NAMALWA (cell line): ENCODE measurements at regions not wholly inside any gene's neighbourhood (a gene's known extent, or its start where the extent isn't known, plus 50 kb on each side); places are given as distances from the start of the nearest gene placed in this dataset.
"Not testable (repeated sequence)": the region's sequence is repeated elsewhere in the genome, so short reads cannot be mapped to it uniquely, and the experiment has no call there.

Experiments used
- DNase-seq: peaks from one replicate; pipeline ENCODE4 v3.0.0-alpha.2; 2015; ENCODE audit warnings: low spot score

- no peak for DNase-seq
Observed at GRCh38 chr3:197430934-197431333, 124.8 kb downstream of the BDH1 start.

- DNase-seq: no peak
Observed at GRCh38 chr3:197430502-197430901, 125.3 kb downstream of the BDH1 start.

- no peak for DNase-seq
Observed at GRCh38 chr3:197428952-197429351, 126.8 kb downstream of the BDH1 start.

GRCh38 chr3:197428117-197428801, 127.5 kb downstream of the BDH1 start:
- DNase-seq: peak; percentile 15

- DNase-seq: no peak
Observed at GRCh38 chr3:197427021-197427420, 128.6 kb upstream of the DLG1 start.

GRCh38 chr3:197426121-197426566, 127.7 kb upstream of the DLG1 start:
- DNase-seq: no peak

GRCh38 chr3:197425485-197426120, 127.2 kb upstream of the DLG1 start:
- no peak for DNase-seq

- no peak for DNase-seq
Observed at GRCh38 chr3:197424674-197425484, 126.5 kb upstream of the DLG1 start.

- DNase-seq: no peak
Observed at GRCh38 chr3:197424266-197424665, 125.9 kb upstream of the DLG1 start.

- DNase-seq: no peak
Observed at GRCh38 chr3:197423376-197423775, 125.0 kb upstream of the DLG1 start.

- no peak for DNase-seq
Observed at GRCh38 chr3:197422506-197422905, 124.1 kb upstream of the DLG1 start.

GRCh38 chr3:197421021-197421420, 122.6 kb upstream of the DLG1 start:
- no peak for DNase-seq

GRCh38 chr3:197420566-197420965, 122.2 kb upstream of the DLG1 start:
- no peak for DNase-seq

GRCh38 chr3:197420115-197420514, 121.7 kb upstream of the DLG1 start:
- DNase-seq: no peak

GRCh38 chr3:197419696-197420095, 121.3 kb upstream of the DLG1 start:
- no peak for DNase-seq

GRCh38 chr3:197417911-197418618, 119.7 kb upstream of the DLG1 start:
- DNase-seq: no peak

- no peak for DNase-seq
Observed at GRCh38 chr3:197417441-197417840, 119.0 kb upstream of the DLG1 start.

GRCh38 chr3:197411899-197412298, 113.5 kb upstream of the DLG1 start:
- DNase-seq: not testable (repeated sequence)

- not testable (repeated sequence) for DNase-seq
Observed at GRCh38 chr3:197410170-197410569, 111.8 kb upstream of the DLG1 start.

- DNase-seq: no peak
Observed at GRCh38 chr3:197408177-197408957, 110.0 kb upstream of the DLG1 start.

- DNase-seq: no peak
Observed at GRCh38 chr3:197407526-197407925, 109.1 kb upstream of the DLG1 start.

GRCh38 chr3:197407053-197407452, 108.6 kb upstream of the DLG1 start:
- DNase-seq: no peak
